DND-41 (cell line): ENCODE measurements at regions not wholly inside any gene's neighbourhood (a gene's known extent, or its start where the extent isn't known, plus 50 kb on each side); places are given as distances from the start of the nearest gene placed in this dataset.

Experiments used
- ATAC-seq: fragments of 200-7000 bp; cut with Tn5 transposase; 3 replicates; pipeline ENCODE4 v1.9.1; 2021; ENCODE audit warnings: low read depth; ENCODE audit not compliant: insufficient read depth
- DNase-seq: peaks from one replicate; pipeline ENCODE4 v3.0.0-alpha.2; 2020
- H2AFZ ChIP-seq: 2 replicates; pipeline ENCODE4 v1.6.0; 2012; ENCODE audit warnings: low read depth, low read length
- H3K27ac ChIP-seq: 2 replicates; pipeline ENCODE4 v1.5.1; 2012; ENCODE audit warnings: low read length, inconsistent platforms
- H3K27me3 ChIP-seq: fragments of 200-600 bp; sonication (generic); 2 replicates; pipeline ENCODE4 v1.6.0; 2012; ENCODE audit warnings: low read length, mild to moderate bottlenecking, inconsistent platforms; ENCODE audit not compliant: insufficient read depth, poor library complexity
- H3K36me3 ChIP-seq: 2 replicates; pipeline ENCODE4 v1.5.1; 2012; ENCODE audit warnings: low read length, inconsistent platforms; ENCODE audit not compliant: insufficient read depth
- H3K4me1 ChIP-seq: 2 replicates; pipeline ENCODE4 v1.5.1; 2012; ENCODE audit warnings: mild to moderate bottlenecking, low read length; ENCODE audit not compliant: insufficient read depth
- H3K4me2 ChIP-seq: 2 replicates; pipeline ENCODE4 v1.6.0; 2012; ENCODE audit warnings: mild to moderate bottlenecking, moderate library complexity, low read length, inconsistent platforms; ENCODE audit not compliant: insufficient read depth
- H3K4me3 ChIP-seq, 2 experiments: fragments of 200-600 bp in 1 of 2; shearing (Covaris generic) in 1 of 2; 2 replicates each; pipeline ENCODE4 v1.5.1; 2012 to 2016; ENCODE audit warnings: inconsistent platforms in 2 of 2, low read length in 2 of 2, mild to moderate bottlenecking in 2 of 2, low read depth in 1 of 2, moderate library complexity in 1 of 2
- H3K79me2 ChIP-seq: 2 replicates; pipeline ENCODE4 v1.6.0; 2012; ENCODE audit warnings: low read length, inconsistent platforms; ENCODE audit not compliant: insufficient read depth
- H3K9ac ChIP-seq: 2 replicates; pipeline ENCODE4 v1.6.0; 2012; ENCODE audit warnings: low read depth, mild to moderate bottlenecking, inconsistent platforms, low read length, moderate library complexity
- H3K9me3 ChIP-seq: 2 replicates; pipeline ENCODE4 v1.5.1; 2012; ENCODE audit warnings: low read length, moderate library complexity, mild to moderate bottlenecking, inconsistent platforms; ENCODE audit not compliant: insufficient read depth, severe bottlenecking
- H4K20me1 ChIP-seq: 2 replicates; pipeline ENCODE4 v1.6.0; 2012; ENCODE audit warnings: low read length; ENCODE audit not compliant: insufficient read depth
- EZH2 ChIP-seq: IDR thresholded peaks from 3 replicates; pipeline ENCODE4 v1.6.1; 2012; ENCODE audit warnings: borderline replicate concordance, low read depth, mild to moderate bottlenecking, moderate library complexity, low read length, inconsistent platforms; ENCODE audit not compliant: severe bottlenecking
- TF ChIP-seq, protein P1 (sequence below): IDR thresholded peaks from 2 replicates; pipeline ENCODE4 v1.5.1; 2012; ENCODE audit warnings: borderline replicate concordance, low read length, moderate library complexity, mild to moderate bottlenecking; ENCODE audit not compliant: poor library complexity, severe bottlenecking; ENCODE audit errors: extremely low read depth

DNA sequence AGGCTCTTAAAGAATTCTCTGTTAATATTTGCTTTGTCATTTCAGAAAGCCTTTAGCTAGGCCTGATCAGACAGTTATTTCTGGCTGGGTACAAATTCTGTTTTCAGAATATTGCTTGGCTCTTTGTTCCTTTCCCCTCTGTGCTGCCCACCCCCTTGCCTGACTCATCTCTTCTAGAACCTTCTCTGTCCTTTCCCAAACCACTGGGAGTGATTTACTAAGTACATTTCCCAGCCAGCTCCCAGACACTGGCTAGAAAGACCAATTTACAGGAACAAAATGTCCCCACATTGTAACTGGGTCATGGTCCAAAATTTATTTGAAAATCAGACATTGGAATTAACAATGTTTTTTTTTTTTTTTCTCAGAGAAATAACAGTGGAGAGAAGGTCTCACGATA is 133.1 kb upstream of the MAP1B start:
- DNase-seq = no peak
- TF ChIP-seq, protein P1, sequence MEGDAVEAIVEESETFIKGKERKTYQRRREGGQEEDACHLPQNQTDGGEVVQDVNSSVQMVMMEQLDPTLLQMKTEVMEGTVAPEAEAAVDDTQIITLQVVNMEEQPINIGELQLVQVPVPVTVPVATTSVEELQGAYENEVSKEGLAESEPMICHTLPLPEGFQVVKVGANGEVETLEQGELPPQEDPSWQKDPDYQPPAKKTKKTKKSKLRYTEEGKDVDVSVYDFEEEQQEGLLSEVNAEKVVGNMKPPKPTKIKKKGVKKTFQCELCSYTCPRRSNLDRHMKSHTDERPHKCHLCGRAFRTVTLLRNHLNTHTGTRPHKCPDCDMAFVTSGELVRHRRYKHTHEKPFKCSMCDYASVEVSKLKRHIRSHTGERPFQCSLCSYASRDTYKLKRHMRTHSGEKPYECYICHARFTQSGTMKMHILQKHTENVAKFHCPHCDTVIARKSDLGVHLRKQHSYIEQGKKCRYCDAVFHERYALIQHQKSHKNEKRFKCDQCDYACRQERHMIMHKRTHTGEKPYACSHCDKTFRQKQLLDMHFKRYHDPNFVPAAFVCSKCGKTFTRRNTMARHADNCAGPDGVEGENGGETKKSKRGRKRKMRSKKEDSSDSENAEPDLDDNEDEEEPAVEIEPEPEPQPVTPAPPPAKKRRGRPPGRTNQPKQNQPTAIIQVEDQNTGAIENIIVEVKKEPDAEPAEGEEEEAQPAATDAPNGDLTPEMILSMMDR = no peak
- TF ChIP-seq EZH2 = no peak
- H3K4me2 ChIP-seq = no peak overlapping the region
- H3K9me3 ChIP-seq = no peaks in the 10 kb centered on the region
- H3K36me3 ChIP-seq = no peaks in the 10 kb centered on the region
- H3K4me1 ChIP-seq = no peaks in the 10 kb centered on the region
- no peaks in the 10 kb centered on the region for H3K79me2 ChIP-seq
- no peak overlapping the region for H3K27ac ChIP-seq
- peaks cover 3% of the 10 kb centered on the region for H3K27me3 ChIP-seq
- H3K9ac ChIP-seq = no peak overlapping the region
- no peak for ATAC-seq
- no peaks in the 10 kb centered on the region for H4K20me1 ChIP-seq
- H3K4me3 ChIP-seq = no peak overlapping the region
- no peak overlapping the region for H2AFZ ChIP-seq

DNA sequence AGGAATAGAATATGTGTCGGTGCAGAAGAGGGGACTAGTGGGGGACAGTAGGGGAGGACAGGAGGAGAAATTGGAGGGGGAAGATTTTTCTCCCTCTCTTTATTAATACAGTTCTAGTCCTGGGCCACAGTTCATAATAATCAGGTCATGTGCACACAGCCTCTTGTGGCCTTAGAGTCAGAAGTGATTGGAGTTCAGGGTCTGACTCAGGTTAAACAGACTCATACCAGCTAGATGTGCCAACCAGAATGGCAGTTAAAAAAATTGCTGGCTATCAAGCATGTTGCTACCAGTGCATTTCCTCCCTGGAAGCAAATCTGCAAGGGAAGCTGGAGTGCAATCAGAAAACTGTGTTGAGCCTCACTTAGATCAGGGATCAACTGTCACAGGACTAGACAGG is 132.7 kb upstream of the MAP1B start:
- Histone ChIP-seq H3K9ac (no peak overlapping the region), H3K36me3 (no peaks in the 10 kb centered on the region), H3K79me2 (no peaks in the 10 kb centered on the region), H3K27me3 (peaks cover 3% of the 10 kb centered on the region), H3K4me2 (no peak overlapping the region), H3K27ac (no peak overlapping the region), H4K20me1 (no peaks in the 10 kb centered on the region), H2AFZ (no peak overlapping the region), H3K4me3 (no peak overlapping the region), H3K4me1 (no peaks in the 10 kb centered on the region), H3K9me3 (no peaks in the 10 kb centered on the region)
- ATAC-seq = no peak
- DNase-seq = no peak
- TF ChIP-seq, protein P1 = no peak
- no peak for TF ChIP-seq EZH2

DNA sequence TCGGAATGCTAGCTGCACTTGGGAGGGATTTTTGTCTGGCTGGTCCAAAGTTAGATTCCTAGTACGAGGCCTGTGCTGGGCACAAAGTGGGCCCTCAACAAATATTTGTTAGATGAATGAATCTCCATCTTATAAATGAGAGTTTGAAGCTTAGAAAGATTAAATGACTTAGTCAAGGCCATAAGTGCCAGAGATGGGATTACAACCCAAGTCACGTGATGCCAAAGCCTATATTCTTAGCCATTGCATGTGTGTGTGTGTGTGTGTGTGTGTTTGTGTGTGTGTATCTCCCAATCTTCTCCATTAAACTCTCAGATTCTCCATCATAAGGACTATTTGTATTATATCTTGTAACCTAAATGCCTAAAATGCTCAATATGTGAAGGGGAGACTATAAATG is 130.8 kb upstream of the MAP1B start:
- Histone ChIP-seq H3K9ac (no peak overlapping the region), H3K4me3 (no peak overlapping the region), H3K4me1 (no peaks in the 10 kb centered on the region), H3K27ac (no peak overlapping the region), H3K36me3 (no peaks in the 10 kb centered on the region), H4K20me1 (no peaks in the 10 kb centered on the region), H3K79me2 (no peaks in the 10 kb centered on the region), H3K27me3 (peaks cover under 1% of the 10 kb centered on the region), H3K9me3 (peaks cover 3% of the 10 kb centered on the region), H3K4me2 (no peak overlapping the region), H2AFZ (no peak overlapping the region)
- TF ChIP-seq EZH2 = no peak
- TF ChIP-seq, protein P1 = no peak
- ATAC-seq = no peak
- DNase-seq = no peak

DNA sequence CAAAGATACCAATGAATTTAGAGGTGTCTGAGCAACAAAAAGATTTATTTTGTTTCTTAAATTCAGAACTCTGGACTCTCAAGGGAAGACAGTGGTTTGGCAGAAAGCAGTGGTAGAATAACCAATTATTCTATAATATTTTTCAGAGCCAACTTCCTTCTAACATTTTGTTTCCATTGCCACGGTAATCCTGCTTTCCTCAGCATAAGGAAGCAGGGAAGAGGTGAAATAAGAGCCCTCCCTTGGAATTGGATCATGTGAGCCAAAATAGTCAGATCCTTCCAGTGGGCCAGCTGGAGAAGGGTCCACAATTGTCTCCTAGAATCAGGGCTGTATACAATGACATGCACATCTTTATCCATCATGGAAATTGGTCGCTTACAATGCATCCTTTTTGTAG is 130.0 kb upstream of the MAP1B start:
- DNase-seq = no peak
- Histone ChIP-seq H4K20me1 (no peaks in the 10 kb centered on the region), H3K36me3 (no peaks in the 10 kb centered on the region), H3K9me3 (peaks cover 5% of the 10 kb centered on the region), H3K4me1 (no peaks in the 10 kb centered on the region), H2AFZ (no peak overlapping the region), H3K9ac (no peak overlapping the region), H3K27me3 (no peaks in the 10 kb centered on the region), H3K27ac (no peak overlapping the region), H3K4me3 (no peak overlapping the region), H3K4me2 (no peak overlapping the region), H3K79me2 (no peaks in the 10 kb centered on the region)
- no peak for ATAC-seq
- TF ChIP-seq EZH2 = no peak
